ENCODE measurements at regions not wholly inside any gene's neighbourhood (a gene's known extent, or its start where the extent isn't known, plus 50 kb on each side); places are given as distances from the start of the nearest gene placed in this dataset.

DNA sequence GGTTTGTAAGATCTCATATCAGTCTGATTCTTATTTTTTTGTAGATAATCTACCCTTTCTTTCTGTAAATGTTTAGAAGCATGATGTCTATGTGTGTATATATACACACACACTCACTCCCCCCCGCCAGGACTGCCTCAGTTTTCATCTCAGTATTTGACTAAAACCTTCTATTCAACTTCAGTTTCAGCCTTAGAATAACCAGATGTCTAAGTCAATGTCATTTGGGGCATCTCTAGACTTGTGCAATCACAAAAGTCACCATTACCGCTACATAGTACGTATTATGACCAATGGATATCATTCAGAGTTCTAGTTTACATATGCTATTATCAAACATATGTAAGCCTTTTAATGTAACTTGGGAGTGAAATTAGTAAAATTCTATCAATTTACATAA, 53.3 kb upstream of the BOLA1 start:
- no peak overlapping the region for H3K27ac ChIP-seq

DNA sequence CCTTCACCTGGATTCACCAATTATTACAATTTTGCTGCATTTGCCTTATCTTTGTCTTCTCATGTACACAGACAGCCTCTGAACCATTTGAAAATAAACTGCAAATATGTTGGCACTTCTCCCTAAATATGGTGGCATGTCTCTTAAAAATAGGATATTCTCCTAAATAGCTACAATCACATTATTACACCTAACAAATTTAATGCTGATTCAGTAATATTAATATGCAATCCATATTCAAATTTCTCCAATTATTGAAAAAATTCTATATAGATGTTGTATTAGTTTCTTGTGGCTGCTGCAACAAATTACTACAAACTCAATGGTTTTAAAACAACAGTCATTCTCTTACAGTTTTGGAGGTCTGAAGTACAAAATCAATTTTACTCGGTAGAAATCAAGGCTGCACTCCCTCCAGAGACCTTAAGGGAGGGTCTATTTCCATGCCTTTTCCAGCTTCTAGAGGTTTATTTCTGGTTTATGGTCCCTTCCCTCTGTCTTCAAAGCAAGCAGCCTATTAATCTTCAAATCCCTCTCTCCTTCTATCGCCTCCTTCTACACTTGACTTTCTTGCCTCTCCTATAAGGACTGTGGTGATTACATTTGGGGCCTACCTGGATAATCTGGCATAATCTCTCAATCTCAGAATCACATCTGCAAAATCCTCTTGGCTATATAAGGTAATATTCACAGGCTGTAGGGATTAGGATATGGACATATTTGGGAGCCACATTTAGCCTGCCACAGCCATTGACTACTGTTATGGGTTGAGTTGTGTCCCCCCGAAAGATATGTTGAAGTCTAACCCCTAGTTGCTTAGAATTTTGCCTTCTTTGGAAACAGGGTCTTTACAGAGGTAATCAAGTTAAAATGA, 52.5 kb upstream of the BOLA1 start:
- TF ChIP-seq, protein P1, sequence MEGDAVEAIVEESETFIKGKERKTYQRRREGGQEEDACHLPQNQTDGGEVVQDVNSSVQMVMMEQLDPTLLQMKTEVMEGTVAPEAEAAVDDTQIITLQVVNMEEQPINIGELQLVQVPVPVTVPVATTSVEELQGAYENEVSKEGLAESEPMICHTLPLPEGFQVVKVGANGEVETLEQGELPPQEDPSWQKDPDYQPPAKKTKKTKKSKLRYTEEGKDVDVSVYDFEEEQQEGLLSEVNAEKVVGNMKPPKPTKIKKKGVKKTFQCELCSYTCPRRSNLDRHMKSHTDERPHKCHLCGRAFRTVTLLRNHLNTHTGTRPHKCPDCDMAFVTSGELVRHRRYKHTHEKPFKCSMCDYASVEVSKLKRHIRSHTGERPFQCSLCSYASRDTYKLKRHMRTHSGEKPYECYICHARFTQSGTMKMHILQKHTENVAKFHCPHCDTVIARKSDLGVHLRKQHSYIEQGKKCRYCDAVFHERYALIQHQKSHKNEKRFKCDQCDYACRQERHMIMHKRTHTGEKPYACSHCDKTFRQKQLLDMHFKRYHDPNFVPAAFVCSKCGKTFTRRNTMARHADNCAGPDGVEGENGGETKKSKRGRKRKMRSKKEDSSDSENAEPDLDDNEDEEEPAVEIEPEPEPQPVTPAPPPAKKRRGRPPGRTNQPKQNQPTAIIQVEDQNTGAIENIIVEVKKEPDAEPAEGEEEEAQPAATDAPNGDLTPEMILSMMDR (IDR thresholded peaks at IDR 0.05), result no peak
- H3K27ac ChIP-seq, result no peak overlapping the region
- no peaks in the 10 kb centered on the region for H3K27me3 ChIP-seq
- no peaks in the 10 kb centered on the region for H3K36me3 ChIP-seq
- peaks cover 0 to 53% (median 37%) of the 10 kb centered on the region in 4 donors for H3K4me1 ChIP-seq
- no peak for DNase-seq
- intact Hi-C loops (cut with DNase I; ENCODE audit: low total_unique reads), result no loop called here
- H3K9me3 ChIP-seq, result no peaks in the 10 kb centered on the region
- no peak overlapping the region for H3K4me3 ChIP-seq

More for the DNA sequence above, 53.3 kb upstream of the BOLA1 start:
- DNase-seq, result no peak
- Histone ChIP-seq H3K4me1 (peaks cover 0 to 53% (median 37%) of the 10 kb centered on the region in 4 donors), H3K27me3 (no peaks in the 10 kb centered on the region), H3K9me3 (no peaks in the 10 kb centered on the region), H3K36me3 (no peaks in the 10 kb centered on the region), H3K4me3 (no peak overlapping the region)
- TF ChIP-seq, protein P1 (IDR thresholded peaks at IDR 0.05), result no peak
- intact Hi-C loops (cut with DNase I; ENCODE audit: low total_unique reads), result no loop called here

DNA sequence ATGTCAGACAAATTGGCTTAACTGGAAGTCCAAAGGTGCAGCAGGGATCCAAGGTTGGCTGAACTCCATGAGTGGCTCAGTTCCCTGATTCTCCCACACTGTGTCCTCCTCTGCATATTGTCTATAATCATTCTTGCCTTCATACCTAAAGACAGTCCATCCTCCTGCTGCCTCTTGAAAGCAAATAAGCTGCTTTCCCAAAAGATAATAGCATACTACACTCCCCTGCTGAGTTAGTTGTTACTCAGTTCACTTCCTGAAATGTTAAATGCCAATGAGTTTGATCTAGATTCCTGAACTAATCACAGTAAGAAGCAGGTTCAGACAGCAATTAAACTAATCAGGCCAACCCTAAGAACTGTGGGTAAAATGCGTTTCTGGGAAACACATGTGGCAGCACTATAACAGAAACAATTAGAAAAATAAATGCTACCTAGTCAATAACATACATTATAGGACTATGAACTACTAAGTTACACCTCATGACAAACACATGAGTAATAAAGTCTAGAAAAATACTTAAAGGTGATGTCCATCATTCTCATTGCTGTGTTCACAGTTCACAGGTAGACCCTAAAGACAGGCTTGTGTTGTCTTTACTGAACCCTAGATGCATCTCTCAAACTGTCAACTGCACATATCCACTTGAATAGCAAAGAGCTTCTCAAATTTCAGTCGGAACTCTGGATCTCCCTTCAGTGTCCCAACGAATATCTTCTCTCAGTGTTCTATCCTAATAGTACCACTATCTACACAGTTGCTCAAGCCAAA, 50.8 kb upstream of the BOLA1 start:
- Histone ChIP-seq H3K27ac (no peak overlapping the region), H3K9me3 (no peaks in the 10 kb centered on the region), H3K27me3 (no peaks in the 10 kb centered on the region), H3K4me1 (peaks cover 0 to 51% (median 36%) of the 10 kb centered on the region in 4 donors), H3K36me3 (no peaks in the 10 kb centered on the region), H3K4me3 (no peak overlapping the region)
- intact Hi-C loops (cut with DNase I; ENCODE audit: low total_unique reads), result no loop called here
- TF ChIP-seq, protein P1 (IDR thresholded peaks at IDR 0.05), result no peak
- DNase-seq, result no peak

DNA sequence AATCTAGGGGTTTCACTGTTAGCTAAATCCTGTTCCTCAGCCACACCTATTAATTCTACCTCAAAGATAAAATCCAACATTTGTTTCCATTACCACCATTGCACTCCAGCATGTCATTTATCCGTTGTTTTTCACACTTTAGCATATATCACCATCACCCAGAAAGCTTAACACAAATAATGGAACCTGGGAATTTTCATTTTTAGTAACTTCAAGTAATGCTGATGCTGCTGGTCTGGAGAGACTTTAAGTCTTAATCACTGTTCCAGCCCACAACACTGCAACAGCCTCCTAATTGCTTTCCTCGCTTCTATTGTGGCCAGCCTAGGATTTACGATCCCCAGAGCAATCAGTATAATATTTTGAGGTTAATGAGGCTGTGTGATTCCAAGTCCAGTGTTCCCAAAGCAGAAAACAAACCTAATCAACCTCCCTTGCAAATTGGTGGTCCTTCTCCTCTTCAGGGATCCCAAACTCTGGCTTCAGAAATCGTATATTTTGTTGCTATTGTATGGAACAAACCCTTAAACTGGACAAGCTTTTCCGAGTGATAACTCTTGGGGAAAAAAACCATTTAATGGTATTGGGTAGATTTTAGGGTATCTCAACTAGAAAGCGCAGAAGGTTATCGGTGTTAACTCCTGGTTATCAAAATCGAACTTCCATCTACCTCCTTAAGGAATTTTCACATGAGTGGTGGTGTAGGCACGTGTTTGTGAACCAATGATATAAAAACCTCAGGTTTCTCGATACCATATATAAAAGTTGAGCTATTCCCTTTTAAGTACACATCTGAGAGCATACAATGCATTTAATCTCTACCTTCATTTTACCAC, 50.0 kb upstream of the BOLA1 start:
- no peak for DNase-seq
- Histone ChIP-seq H3K4me3 (peak overlapping the region; percentile 51 to 56), H3K36me3 (no peaks in the 10 kb centered on the region), H3K27me3 (no peaks in the 10 kb centered on the region), H3K4me1 (peaks cover 0 to 44% (median 30%) of the 10 kb centered on the region in 4 donors), H3K9me3 (no peaks in the 10 kb centered on the region), H3K27ac (peak overlapping the region; percentile 73 to 79)
- TF ChIP-seq, protein P1 (IDR thresholded peaks at IDR 0.05), result no peak
- intact Hi-C loops (cut with DNase I; ENCODE audit: low total_unique reads), result no loop called here
